ENCODE measurements at regions not wholly inside any gene's neighbourhood (a gene's known extent, or its start where the extent isn't known, plus 50 kb on each side); places are given as distances from the start of the nearest gene placed in this dataset.

- no peak for DNase-seq (ENCODE audit: insufficient read length, low spot score)
- FAIRE-seq: no peak
- no peak for TF ChIP-seq POLR2A (IDR thresholded peaks at IDR 0.05; ENCODE audit: low read depth, low read length)
These were observed 517.5 kb upstream of the GRIA3 start for GRCh38 chrX:122666601-122667000.

GRCh38 chrX:122667667-122668066 lies 516.4 kb upstream of the GRIA3 start:
- no peak for TF ChIP-seq POLR2A (IDR thresholded peaks at IDR 0.05; ENCODE audit: low read depth, low read length)
- FAIRE-seq: no peak
- no peak for DNase-seq (ENCODE audit: insufficient read length, low spot score)

DNA sequence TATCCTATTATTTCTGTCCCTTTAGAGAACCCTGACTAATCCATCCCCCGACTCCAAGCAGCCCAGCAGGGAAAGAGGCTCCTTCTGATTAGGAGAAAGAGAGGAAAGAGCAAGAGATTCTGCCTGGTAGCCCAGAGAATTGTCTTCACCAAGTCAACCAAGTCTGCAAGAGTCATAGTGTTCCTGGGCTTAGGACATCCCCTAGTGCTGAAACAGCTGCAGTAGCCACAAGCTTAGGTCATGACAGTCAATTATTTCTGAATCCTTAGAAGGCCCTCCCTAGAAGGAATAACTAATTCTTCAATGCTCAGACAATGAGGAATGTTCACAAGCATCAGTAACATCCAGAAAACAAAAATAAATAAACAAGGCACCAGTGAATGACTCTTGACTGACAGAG lies 480.3 kb upstream of the GRIA3 start:
- DNase-seq (ENCODE audit: insufficient read length, low spot score) (no peak), FAIRE-seq (no peak)
- TF ChIP-seq POLR2A (IDR thresholded peaks at IDR 0.05; ENCODE audit: low read depth, low read length): no peak

GRCh38 chrX:122739770-122740169 lies 444.3 kb upstream of the GRIA3 start:
- TF ChIP-seq POLR2A (IDR thresholded peaks at IDR 0.05; ENCODE audit: low read depth, low read length): no peak
- DNase-seq (ENCODE audit: insufficient read length, low spot score): no peak
- no peak for FAIRE-seq

DNA sequence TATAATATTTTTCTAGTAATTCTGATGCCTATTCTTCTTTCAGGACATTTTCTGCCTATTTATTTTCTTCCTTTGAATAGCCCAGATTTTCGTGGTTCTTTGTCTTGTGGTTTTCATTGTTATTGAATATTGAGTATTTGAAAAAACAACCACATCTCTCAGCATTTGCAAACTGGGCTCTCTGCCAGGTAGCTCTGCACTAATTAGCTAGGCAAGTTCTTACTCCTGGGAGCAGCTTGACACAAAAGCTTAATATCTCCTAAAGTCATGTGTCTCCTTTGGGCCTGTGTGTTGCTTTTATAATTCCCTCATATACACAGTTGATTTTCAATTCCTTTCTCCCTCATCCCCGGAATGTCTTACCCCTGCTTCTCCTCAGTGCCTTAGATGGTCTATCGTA lies 413.5 kb upstream of the GRIA3 start:
- TF ChIP-seq POLR2A (IDR thresholded peaks at IDR 0.05; ENCODE audit: low read depth, low read length): no peak
- DNase-seq (ENCODE audit: insufficient read length, low spot score) (no peak), FAIRE-seq (no peak)

DNA sequence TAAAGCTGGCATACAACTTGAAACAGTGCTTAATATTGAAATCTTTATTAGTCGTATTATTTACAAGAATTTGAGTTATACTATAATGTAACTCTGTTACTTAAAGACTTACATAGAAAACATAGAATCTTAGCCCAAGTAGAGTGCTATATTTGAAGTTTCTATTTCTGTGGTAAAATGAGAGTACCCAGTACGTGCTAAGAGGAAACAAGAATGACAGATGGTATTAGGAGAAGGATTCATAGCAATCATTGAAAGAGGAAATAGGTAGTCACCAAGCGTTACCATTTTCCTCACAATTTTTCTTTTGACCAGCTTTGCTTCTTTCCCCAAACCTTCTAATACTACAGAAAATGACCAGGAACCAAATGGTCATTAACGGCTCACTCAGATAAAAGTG lies 412.1 kb upstream of the GRIA3 start:
- DNase-seq (ENCODE audit: insufficient read length, low spot score) (no peak), FAIRE-seq (no peak)
- TF ChIP-seq POLR2A (IDR thresholded peaks at IDR 0.05; ENCODE audit: low read depth, low read length): no peak

DNA sequence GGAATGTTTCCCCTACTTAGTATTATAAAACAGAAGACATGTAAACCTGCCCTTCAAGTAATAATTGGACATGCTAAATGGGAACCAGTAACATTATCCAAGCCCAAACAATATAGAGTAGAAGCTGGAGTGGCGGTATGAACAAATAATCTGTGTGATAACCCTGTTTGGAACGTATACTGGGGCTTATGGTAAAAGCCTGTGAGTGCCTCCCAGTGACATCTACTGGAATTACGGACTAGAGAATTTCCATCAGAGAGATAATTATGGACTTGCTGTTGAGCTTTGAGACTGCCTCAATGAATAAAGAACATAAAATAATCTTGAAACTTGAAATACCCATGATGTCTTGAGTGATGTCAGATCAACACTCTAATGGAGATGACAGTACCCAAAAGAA lies 406.3 kb upstream of the GRIA3 start:
- no peak for FAIRE-seq
- no peak for DNase-seq (ENCODE audit: insufficient read length, low spot score)
- no peak for TF ChIP-seq POLR2A (IDR thresholded peaks at IDR 0.05; ENCODE audit: low read depth, low read length)

- FAIRE-seq (no peak), DNase-seq (ENCODE audit: insufficient read length, low spot score) (no peak)
- TF ChIP-seq POLR2A (IDR thresholded peaks at IDR 0.05; ENCODE audit: low read depth, low read length): no peak
These were observed 400.2 kb upstream of the GRIA3 start for GRCh38 chrX:122783918-122784317.

DNA sequence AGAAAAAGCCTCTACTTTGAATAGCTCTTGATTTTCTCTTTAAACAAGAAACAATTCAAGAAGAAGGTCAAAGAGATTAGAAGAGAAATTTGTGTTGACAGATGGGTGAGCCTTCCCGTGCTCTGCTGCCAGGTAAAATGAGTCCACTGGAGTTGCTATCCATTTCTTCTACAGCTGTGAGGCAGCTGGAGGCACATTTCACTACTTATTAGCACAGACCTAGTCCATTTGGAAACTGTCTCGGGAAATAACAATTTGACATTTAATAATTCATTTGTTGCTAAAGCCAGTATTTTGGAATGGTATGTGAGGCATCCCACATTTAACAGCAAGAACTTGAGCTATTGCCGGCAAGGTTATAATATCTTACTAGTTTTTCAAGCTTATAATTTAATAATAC lies 396.8 kb upstream of the GRIA3 start:
- no peak for DNase-seq (ENCODE audit: insufficient read length, low spot score)
- no peak for FAIRE-seq
- no peak for TF ChIP-seq POLR2A (IDR thresholded peaks at IDR 0.05; ENCODE audit: low read depth, low read length)

DNA sequence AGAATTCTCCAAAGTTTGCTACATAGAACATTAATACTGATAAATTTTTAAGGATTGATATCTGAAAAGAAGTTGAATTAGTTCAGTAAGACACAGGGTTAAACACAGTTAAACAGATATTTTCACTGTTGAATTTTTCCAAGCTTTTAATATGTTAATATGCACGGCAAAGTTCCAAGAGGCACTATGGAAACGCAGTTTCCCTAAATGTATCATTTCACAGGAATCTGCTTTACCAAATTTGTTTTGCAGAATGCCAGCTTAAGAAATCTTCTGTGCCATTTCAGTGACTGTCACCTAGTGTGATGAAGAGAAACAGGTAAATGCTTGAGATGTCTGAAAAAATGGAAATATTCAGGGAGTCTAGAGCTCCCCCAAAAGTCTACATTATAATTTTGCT lies 395.9 kb upstream of the GRIA3 start:
- no peak for FAIRE-seq
- TF ChIP-seq POLR2A (IDR thresholded peaks at IDR 0.05; ENCODE audit: low read depth, low read length): no peak

DNA sequence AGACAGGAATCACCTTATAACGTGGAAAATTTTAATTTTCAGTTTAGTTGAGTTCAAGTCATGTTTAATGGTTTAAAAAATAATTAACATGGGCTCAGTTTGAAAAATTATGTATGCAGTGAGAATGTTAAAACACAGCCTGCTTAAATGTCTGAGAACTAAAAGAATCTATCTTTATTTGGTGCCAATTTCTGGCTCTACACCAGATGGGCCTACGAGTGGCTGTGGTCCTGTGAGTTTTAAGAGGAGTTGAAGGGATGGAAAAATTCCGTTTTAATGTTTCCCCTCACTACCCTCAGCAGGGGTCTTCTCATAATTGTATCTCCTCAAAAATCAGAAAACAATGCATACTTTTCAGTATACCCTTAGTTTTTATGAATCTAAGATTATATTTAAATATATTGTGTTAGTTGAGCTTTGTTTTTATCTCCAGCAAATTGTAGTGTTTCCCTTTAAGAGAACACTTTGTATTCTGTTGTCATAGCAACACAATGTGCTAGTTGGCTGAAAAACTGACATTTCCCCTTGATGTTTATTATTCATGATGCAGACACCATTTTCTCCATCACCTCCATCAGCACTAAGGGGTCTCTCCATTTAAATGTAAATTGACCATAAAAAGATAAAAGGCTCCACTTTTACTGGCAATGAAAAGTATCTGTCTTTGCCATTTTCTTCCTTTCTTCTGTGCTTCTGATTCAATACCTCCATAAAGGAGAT lies 393.5 kb upstream of the GRIA3 start:
- DNase-seq (ENCODE audit: insufficient read length, low spot score) (no peak), FAIRE-seq (no peak)
- TF ChIP-seq POLR2A (IDR thresholded peaks at IDR 0.05; ENCODE audit: low read depth, low read length): no peak

More for the DNA sequence above, 395.9 kb upstream of the GRIA3 start:
- DNase-seq (ENCODE audit: insufficient read length, low spot score): no peak

- no peak for TF ChIP-seq POLR2A (IDR thresholded peaks at IDR 0.05; ENCODE audit: low read depth, low read length)
- no peak for DNase-seq (ENCODE audit: insufficient read length, low spot score)
- no peak for FAIRE-seq
These were observed 370.2 kb upstream of the GRIA3 start for GRCh38 chrX:122813876-122814275.

DNA sequence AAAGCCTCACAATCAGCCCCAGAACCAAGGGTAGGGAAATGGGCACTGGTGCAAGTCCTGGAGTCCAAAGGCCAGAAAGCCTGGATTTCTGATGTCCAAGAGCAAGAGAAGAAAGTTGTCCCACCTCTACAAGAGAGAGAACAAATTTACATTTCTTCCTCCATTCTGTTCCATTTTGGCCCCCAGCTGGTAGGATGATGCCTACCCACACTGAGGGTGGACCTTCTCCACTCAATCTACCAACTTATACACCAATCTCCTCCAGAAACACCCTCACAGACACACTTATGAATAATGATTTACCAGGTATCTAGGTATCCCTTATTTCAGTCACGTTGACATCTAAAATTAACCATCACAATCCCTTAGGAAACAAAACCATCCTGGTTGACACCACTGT lies 367.8 kb upstream of the GRIA3 start:
- DNase-seq (ENCODE audit: insufficient read length, low spot score): no peak
- no peak for FAIRE-seq
- no peak for TF ChIP-seq POLR2A (IDR thresholded peaks at IDR 0.05; ENCODE audit: low read depth, low read length)

GRCh38 chrX:122817321-122817955 lies 366.6 kb upstream of the GRIA3 start:
- TF ChIP-seq POLR2A (IDR thresholded peaks at IDR 0.05; ENCODE audit: low read depth, low read length): no peak
- FAIRE-seq (no peak), DNase-seq (ENCODE audit: insufficient read length, low spot score) (no peak)

- no peak for TF ChIP-seq POLR2A (IDR thresholded peaks at IDR 0.05; ENCODE audit: low read depth, low read length)
- no peak for DNase-seq (ENCODE audit: insufficient read length, low spot score)
- FAIRE-seq: no peak
These were observed 366.0 kb upstream of the GRIA3 start for GRCh38 chrX:122818068-122818467.
